Gastroesophageal sphincter (tissue), 3 donors: ENCODE measurements at regions not wholly inside any gene's neighbourhood (a gene's known extent, or its start where the extent isn't known, plus 50 kb on each side); places are given as distances from the start of the nearest gene placed in this dataset.

Source experiments
- EP300 ChIP-seq: sonication (generic); formaldehyde crosslinking; IDR thresholded peaks from one replicate; pipeline ENCODE4 v1.6.1; 2017; ENCODE audit warnings: antibody characterized with exemption, mild to moderate bottlenecking
- POLR2A ChIP-seq, 2 donors: fragments of 450-650 bp; IDR thresholded peaks; one replicate each; pipeline ENCODE4 v1.6.1; 2017; ENCODE audit warnings: antibody characterized with exemption in 2 of 2, mild to moderate bottlenecking in 2 of 2, moderate library complexity in 1 of 2
- TF ChIP-seq, protein P1 (sequence below), 4 experiments: fragments of 200-600 bp in 2 of 4; fragments of 450-650 bp in 2 of 4; sonication (generic) in 1 of 4; IDR thresholded peaks; one replicate each; pipeline ENCODE4 v1.5.1; 2017 to 2019; ENCODE audit warnings: antibody characterized with exemption in 4 of 4, mild to moderate bottlenecking in 2 of 4, moderate library complexity in 2 of 4

DNA sequence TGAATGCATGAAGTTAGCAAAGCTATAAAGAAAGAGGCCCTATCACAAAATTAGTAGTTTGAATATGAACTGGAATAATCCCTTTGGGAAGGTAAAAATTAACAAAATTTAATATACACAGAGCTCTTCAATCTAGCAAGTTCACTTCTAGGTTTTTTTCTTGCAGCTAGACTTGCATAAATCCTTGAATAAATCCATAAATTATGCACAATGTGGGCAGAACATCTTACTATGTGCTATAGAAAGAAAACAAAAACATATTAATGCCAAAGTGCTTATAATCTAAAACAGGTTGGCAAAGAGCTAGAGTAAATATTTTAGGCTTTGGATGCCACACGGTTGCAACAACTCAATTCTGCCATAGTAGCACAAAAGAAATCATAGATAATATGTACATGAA lies 138.5 kb upstream of the FREM1 start:
- TF ChIP-seq EP300: no peak
- TF ChIP-seq, protein P1, sequence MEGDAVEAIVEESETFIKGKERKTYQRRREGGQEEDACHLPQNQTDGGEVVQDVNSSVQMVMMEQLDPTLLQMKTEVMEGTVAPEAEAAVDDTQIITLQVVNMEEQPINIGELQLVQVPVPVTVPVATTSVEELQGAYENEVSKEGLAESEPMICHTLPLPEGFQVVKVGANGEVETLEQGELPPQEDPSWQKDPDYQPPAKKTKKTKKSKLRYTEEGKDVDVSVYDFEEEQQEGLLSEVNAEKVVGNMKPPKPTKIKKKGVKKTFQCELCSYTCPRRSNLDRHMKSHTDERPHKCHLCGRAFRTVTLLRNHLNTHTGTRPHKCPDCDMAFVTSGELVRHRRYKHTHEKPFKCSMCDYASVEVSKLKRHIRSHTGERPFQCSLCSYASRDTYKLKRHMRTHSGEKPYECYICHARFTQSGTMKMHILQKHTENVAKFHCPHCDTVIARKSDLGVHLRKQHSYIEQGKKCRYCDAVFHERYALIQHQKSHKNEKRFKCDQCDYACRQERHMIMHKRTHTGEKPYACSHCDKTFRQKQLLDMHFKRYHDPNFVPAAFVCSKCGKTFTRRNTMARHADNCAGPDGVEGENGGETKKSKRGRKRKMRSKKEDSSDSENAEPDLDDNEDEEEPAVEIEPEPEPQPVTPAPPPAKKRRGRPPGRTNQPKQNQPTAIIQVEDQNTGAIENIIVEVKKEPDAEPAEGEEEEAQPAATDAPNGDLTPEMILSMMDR (IDR thresholded peaks at IDR 0.05): no peak
- TF ChIP-seq POLR2A (IDR thresholded peaks at IDR 0.05): no peak
